ENCODE measurements at regions not wholly inside any gene's neighbourhood (a gene's known extent, or its start where the extent isn't known, plus 50 kb on each side); places are given as distances from the start of the nearest gene placed in this dataset.
"Not testable (repeated sequence)": the region's sequence is repeated elsewhere in the genome, so short reads cannot be mapped to it uniquely, and the experiment has no call there.

DNA sequence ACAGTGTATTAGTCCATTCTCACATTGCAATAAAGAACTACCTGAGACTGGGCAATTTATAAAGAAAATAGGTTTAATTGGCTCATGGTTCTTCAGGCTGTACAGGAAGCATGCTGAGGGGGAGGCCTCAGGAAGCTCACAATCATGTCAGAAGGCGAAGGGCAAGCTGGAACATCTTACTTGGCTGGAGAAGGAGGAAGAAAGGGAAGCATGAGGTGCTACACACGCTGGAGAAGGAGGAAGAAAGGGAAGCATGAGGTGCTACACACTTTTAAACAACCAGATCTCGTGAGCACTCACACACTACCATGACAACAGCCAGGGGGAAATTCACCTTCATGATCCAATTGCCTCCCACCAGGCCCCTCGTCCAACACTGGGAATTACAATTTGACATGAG lies 95.3 kb upstream of the FAM110C start:
- intact Hi-C loops (cut with DNase I) = no loop called here

DNA sequence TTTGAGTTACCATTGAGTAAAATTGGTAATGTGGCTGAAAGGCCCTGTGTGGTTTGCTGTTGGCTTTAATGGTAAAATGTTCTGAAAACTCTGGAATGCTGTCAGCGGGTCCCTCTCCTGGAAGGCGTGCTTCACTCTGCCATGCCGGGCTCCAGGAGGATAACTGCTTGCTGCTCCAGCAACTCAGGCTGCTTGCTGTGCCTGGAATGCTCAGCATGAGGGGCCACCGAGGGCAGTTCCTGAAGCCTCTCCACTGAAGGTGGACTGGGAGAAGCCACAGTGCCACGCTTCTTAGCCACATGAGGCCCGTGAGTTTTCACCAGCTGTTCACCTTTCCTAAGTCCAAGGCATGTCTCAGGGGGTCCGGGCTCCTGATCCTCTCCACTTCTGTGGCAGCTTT lies 90.4 kb upstream of the FAM110C start:
- Histone ChIP-seq H3K4me1 (ENCODE audit: control insufficient read depth in 2 of 3, insufficient read depth in 2 of 3, low read depth in 1 of 3, low read length in 3 of 3) (no peaks in the 10 kb centered on the region), H3K9ac (ENCODE audit: low read length in 3 of 3) (no peak overlapping the region), H3K36me3 (ENCODE audit: control insufficient read depth in 2 of 3, insufficient read depth in 3 of 3, low read length in 3 of 3) (no peaks in the 10 kb centered on the region), H3K27ac (ENCODE audit: low read depth in 2 of 2, low read length in 2 of 2) (no peak overlapping the region), H3K27me3 (ENCODE audit: control insufficient read depth, insufficient read depth, low read length) (no peaks in the 10 kb centered on the region), H3K9me3 (ENCODE audit: control insufficient read depth in 2 of 3, insufficient read depth in 1 of 3, low read length in 3 of 3) (no peaks in the 10 kb centered on the region), H3K4me3 (ENCODE audit: low read length in 3 of 3) (no peak overlapping the region)
- FAIRE-seq (no peak), DNase-seq (peak in 1 of 5 donors; percentile 8)
- intact Hi-C loops (cut with DNase I) = no loop called here
- TF ChIP-seq CTCF (IDR thresholded peaks at IDR 0.05; ENCODE audit: borderline replicate concordance, extremely low read depth, insufficient read depth) = no peak

More for the DNA sequence above, 95.3 kb upstream of the FAM110C start:
- Histone ChIP-seq H3K4me3 (ENCODE audit: low read length in 3 of 3) (no peak overlapping the region), H3K9me3 (ENCODE audit: control insufficient read depth in 2 of 3, insufficient read depth in 1 of 3, low read length in 3 of 3) (no peaks in the 10 kb centered on the region), H3K27ac (ENCODE audit: low read depth in 2 of 2, low read length in 2 of 2) (no peak overlapping the region), H3K27me3 (ENCODE audit: control insufficient read depth, insufficient read depth, low read length) (no peaks in the 10 kb centered on the region), H3K4me1 (ENCODE audit: control insufficient read depth in 2 of 3, insufficient read depth in 2 of 3, low read depth in 1 of 3, low read length in 3 of 3) (no peaks in the 10 kb centered on the region), H3K36me3 (ENCODE audit: control insufficient read depth in 2 of 3, insufficient read depth in 3 of 3, low read length in 3 of 3) (no peaks in the 10 kb centered on the region), H3K9ac (ENCODE audit: low read length in 3 of 3) (no peak overlapping the region)
- DNase-seq (no peak), FAIRE-seq (no peak)
- TF ChIP-seq CTCF (IDR thresholded peaks at IDR 0.05; ENCODE audit: borderline replicate concordance, extremely low read depth, insufficient read depth) = no peak

- TF ChIP-seq CTCF (IDR thresholded peaks at IDR 0.05; ENCODE audit: borderline replicate concordance, extremely low read depth, insufficient read depth) = no peak
- Histone ChIP-seq H3K36me3 (ENCODE audit: control insufficient read depth in 2 of 3, insufficient read depth in 3 of 3, low read length in 3 of 3) (no peaks in the 10 kb centered on the region), H3K9me3 (ENCODE audit: control insufficient read depth in 2 of 3, insufficient read depth in 1 of 3, low read length in 3 of 3) (peaks cover 0 to 3% (median 0%) of the 10 kb centered on the region in 3 donors), H3K4me3 (ENCODE audit: low read length in 3 of 3) (no peak overlapping the region), H3K9ac (ENCODE audit: low read length in 3 of 3) (no peak overlapping the region), H3K27me3 (ENCODE audit: control insufficient read depth, insufficient read depth, low read length) (no peaks in the 10 kb centered on the region), H3K4me1 (ENCODE audit: control insufficient read depth in 2 of 3, insufficient read depth in 2 of 3, low read depth in 1 of 3, low read length in 3 of 3) (no peaks in the 10 kb centered on the region), H3K27ac (ENCODE audit: low read depth in 2 of 2, low read length in 2 of 2) (no peak overlapping the region)
- FAIRE-seq = no peak
- peak in 1 of 5 donors; percentile 20 for DNase-seq
- intact Hi-C loops (cut with DNase I) = no loop called here
These were observed 87.6 kb upstream of the FAM110C start for GRCh38 chr2:133675-134593.

DNA sequence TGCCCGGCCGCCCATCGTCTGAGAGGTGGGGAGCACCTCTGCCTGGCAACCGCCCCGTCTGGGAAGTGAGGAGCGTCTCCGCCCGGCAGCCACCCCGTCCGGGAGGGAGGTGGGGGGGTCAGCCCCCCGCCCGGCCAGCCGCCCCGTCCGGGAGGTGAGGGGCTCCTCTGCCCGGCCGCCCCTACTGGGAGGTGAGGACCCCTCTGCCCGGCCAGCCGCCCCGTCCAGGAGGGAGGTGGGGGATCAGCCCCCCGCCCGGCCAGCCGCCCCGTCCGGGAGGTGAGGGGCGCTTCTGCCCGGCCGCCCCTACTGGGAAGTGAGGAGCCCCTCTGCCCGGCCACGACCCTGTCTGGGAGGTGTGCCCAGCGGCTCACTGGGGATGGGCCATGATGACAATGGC lies 80.5 kb upstream of the FAM110C start:
- intact Hi-C loops (cut with DNase I); FAIRE-seq; H3K4me3 ChIP-seq (ENCODE audit: low read length in 3 of 3); H3K27ac ChIP-seq (ENCODE audit: low read depth in 2 of 2, low read length in 2 of 2); H3K27me3 ChIP-seq (ENCODE audit: control insufficient read depth, insufficient read depth, low read length); H3K4me1 ChIP-seq (ENCODE audit: control insufficient read depth in 2 of 3, insufficient read depth in 2 of 3, low read depth in 1 of 3, low read length in 3 of 3); H3K9me3 ChIP-seq (ENCODE audit: control insufficient read depth in 2 of 3, insufficient read depth in 1 of 3, low read length in 3 of 3); H3K9ac ChIP-seq (ENCODE audit: low read length in 3 of 3); H3K36me3 ChIP-seq (ENCODE audit: control insufficient read depth in 2 of 3, insufficient read depth in 3 of 3, low read length in 3 of 3): not testable (repeated sequence)
- DNase-seq = peak in 1 of 5 donors; percentile 70

Data from kidney (tissue), 13 donors.